ENCODE measurements at regions not wholly inside any gene's neighbourhood (a gene's known extent, or its start where the extent isn't known, plus 50 kb on each side); places are given as distances from the start of the nearest gene placed in this dataset.

DNA sequence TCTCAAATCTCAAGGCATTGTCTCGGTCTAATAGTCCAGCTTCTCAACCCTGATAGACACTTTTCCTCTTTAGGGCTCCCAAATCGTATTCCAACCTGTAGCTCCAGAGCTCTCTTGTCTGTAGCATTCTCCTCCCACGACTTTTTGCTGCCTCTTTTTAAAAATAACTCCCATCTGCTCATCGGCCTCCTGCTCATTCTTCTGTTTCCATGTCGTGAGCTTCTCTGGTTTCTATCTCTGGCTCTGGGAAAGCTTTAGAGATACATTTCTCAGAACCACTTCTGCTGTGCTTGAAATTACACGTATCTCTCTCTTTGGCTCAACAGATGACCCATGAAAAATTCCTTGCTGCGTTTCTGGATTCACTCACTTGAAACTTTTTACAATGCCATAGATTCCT is 609.6 kb upstream of the C16orf82 start:
- no peak for TF ChIP-seq POLR2AphosphoS5 (IDR thresholded peaks at IDR 0.05; ENCODE audit: low read depth, low read length)
- no peak for TF ChIP-seq POLR2A (IDR thresholded peaks at IDR 0.05; ENCODE audit: borderline replicate concordance, extremely low read depth, insufficient read depth, insufficient read length)
- no peak for TF ChIP-seq EGR1 (IDR thresholded peaks at IDR 0.05; ENCODE audit: low read depth)
- TF ChIP-seq, protein P1, sequence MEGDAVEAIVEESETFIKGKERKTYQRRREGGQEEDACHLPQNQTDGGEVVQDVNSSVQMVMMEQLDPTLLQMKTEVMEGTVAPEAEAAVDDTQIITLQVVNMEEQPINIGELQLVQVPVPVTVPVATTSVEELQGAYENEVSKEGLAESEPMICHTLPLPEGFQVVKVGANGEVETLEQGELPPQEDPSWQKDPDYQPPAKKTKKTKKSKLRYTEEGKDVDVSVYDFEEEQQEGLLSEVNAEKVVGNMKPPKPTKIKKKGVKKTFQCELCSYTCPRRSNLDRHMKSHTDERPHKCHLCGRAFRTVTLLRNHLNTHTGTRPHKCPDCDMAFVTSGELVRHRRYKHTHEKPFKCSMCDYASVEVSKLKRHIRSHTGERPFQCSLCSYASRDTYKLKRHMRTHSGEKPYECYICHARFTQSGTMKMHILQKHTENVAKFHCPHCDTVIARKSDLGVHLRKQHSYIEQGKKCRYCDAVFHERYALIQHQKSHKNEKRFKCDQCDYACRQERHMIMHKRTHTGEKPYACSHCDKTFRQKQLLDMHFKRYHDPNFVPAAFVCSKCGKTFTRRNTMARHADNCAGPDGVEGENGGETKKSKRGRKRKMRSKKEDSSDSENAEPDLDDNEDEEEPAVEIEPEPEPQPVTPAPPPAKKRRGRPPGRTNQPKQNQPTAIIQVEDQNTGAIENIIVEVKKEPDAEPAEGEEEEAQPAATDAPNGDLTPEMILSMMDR (IDR thresholded peaks at IDR 0.05 in 2 of 3, conservative IDR thresholded peaks at IDR 0.05 in 1 of 3; ENCODE audit: borderline replicate concordance in 1 of 3, insufficient read depth in 1 of 3, low read depth in 2 of 3, low read length in 2 of 3), result no peak
- TF ChIP-seq FOSL1 (IDR thresholded peaks at IDR 0.05; ENCODE audit: low read depth), result no peak
- no peak for TF ChIP-seq EZH2phosphoT487 (IDR thresholded peaks at IDR 0.05; ENCODE audit: borderline replicate concordance)
- no peak for TF ChIP-seq ELF1 (IDR thresholded peaks at IDR 0.05; ENCODE audit: borderline replicate concordance, low read depth)
- TF ChIP-seq, protein P2, sequence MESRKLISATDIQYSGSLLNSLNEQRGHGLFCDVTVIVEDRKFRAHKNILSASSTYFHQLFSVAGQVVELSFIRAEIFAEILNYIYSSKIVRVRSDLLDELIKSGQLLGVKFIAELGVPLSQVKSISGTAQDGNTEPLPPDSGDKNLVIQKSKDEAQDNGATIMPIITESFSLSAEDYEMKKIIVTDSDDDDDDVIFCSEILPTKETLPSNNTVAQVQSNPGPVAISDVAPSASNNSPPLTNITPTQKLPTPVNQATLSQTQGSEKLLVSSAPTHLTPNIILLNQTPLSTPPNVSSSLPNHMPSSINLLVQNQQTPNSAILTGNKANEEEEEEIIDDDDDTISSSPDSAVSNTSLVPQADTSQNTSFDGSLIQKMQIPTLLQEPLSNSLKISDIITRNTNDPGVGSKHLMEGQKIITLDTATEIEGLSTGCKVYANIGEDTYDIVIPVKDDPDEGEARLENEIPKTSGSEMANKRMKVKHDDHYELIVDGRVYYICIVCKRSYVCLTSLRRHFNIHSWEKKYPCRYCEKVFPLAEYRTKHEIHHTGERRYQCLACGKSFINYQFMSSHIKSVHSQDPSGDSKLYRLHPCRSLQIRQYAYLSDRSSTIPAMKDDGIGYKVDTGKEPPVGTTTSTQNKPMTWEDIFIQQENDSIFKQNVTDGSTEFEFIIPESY (IDR thresholded peaks at IDR 0.05; ENCODE audit: extremely low read depth, insufficient replicate concordance, low read length), result no peak
- no peak for TF ChIP-seq RAD21 (IDR thresholded peaks at IDR 0.05; ENCODE audit: low read depth)
- no peak for TF ChIP-seq SRF (IDR thresholded peaks at IDR 0.05; ENCODE audit: low read depth)
- TF ChIP-seq JUND (IDR thresholded peaks at IDR 0.05), result no peak
- TF ChIP-seq, protein P3, sequence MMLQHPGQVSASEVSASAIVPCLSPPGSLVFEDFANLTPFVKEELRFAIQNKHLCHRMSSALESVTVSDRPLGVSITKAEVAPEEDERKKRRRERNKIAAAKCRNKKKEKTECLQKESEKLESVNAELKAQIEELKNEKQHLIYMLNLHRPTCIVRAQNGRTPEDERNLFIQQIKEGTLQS (IDR thresholded peaks at IDR 0.05), result no peak
